ENCODE measurements at regions not wholly inside any gene's neighbourhood (a gene's known extent, or its start where the extent isn't known, plus 50 kb on each side); places are given as distances from the start of the nearest gene placed in this dataset.

DNA sequence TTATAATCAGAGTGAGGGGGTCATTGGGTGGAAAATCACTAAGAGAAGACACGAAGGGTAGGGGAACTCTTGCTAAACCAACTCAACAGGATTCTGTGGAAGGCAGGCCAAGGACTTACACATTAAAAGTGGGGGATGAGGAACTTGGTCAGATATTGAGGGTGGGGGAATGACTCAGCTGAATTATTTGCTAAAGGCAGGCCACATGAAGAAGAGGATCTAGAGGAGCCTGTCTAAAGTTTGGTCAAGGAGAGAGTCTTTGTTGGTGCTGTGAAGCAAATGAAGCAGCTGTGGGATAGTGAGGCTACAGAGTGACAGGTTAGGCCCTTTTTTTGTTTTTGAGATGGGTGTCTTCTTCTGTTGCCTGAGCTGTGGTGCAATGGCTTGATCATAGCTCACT, 63.9 kb upstream of the SPRY4 start:
- Mint-ChIP-seq H3K36me3 (ENCODE audit: insufficient read depth) (no peaks in the 10 kb centered on the region), H3K4me3 (no peak overlapping the region), H3K9me3 (no peaks in the 10 kb centered on the region), H3K27me3 (ENCODE audit: low read depth) (no peaks in the 10 kb centered on the region), H3K4me1 (ENCODE audit: low read depth) (peaks cover 12% of the 10 kb centered on the region)
- no peak for ATAC-seq
- no peak for DNase-seq

DNA sequence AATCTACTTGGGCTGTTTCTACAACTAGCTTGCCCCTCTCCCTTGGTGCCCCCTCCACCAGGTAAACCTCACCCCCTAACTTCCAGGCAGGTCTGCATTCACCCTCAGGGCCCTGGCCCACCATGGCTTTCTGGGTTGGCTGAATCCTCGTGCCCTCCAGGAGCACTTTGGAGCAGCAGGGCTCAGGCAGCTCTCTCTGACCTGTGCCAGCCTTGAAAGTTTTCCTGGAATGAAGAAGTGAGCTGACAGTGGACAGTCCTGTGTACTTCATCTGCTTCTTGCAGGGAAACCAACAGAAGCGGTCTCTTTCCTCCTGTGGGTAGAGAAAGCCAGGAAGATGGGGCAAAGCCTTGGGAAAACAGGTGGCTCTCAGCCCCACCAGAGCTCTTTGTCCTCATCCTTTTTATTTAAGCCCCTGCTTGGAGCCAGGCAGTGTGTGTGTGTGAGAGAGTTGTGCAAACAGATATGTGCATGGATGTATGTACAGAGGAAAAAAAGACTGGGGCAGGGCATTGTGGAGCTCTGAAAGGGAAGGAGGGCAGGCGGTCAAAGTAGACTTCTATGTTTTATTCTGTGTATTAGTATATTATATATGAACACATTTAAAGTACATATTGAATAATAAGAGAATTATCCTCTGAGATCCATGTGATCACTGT, 62.3 kb upstream of the SPRY4 start:
- Mint-ChIP-seq H3K4me3 (no peak overlapping the region), H3K4me1 (ENCODE audit: low read depth) (peaks cover 12% of the 10 kb centered on the region), H3K9me3 (no peaks in the 10 kb centered on the region), H3K27me3 (ENCODE audit: low read depth) (no peaks in the 10 kb centered on the region), H3K36me3 (ENCODE audit: insufficient read depth) (no peaks in the 10 kb centered on the region)
- DNase-seq (no peak), ATAC-seq (no peak)

DNA sequence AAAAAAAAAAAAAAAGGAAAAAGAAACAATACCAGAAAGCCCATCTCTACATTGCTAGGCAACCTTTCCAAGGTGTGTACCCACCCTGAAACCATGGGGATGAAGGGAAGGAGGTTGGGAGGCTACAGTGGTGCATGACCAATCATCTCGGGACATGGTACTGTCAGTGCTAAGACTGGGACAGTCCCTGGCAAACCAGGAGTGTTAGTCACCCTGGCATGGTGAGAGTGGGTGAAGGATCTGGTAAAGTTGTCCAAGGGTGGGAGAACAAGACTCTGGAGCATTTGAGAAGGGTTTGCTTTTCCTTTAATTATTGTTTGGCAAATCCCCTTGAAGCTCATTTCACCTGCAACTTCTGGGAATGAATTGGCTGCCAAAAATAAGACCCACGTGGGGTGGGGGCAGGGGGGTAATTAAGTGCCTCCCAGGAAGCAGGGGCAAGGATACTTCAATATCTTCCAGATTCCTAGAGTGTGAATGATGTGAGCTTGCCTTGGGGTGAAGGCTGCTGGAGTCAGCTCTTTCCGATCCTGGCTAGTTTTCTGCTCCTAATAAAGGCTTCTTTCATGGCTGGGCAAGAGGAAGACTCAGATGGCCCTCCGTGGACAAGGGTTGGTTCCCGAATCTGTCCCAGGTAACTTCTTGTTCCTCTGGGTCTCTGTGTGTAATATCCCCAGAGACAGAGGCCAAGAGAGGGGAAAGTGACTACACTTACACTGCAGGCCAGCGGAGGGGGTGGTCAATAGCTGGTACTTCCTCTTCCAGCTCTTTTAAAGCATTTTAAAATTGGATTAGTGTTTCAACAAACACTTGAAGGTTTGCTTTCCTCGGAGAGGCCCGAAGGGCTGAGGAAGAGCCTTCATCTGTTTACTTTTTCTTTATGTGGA, 61.6 kb upstream of the SPRY4 start:
- no peaks in the 10 kb centered on the region for H3K27me3 Mint-ChIP-seq (ENCODE audit: low read depth)
- no peak for DNase-seq
- H3K9me3 Mint-ChIP-seq, result no peaks in the 10 kb centered on the region
- H3K36me3 Mint-ChIP-seq (ENCODE audit: insufficient read depth), result no peaks in the 10 kb centered on the region
- no peak for ATAC-seq
- H3K4me3 Mint-ChIP-seq, result no peak overlapping the region
- H3K4me1 Mint-ChIP-seq (ENCODE audit: low read depth), result peaks cover 12% of the 10 kb centered on the region

- ATAC-seq, result no peak
- no peak overlapping the region for H3K4me3 Mint-ChIP-seq
- DNase-seq, result no peak
- H3K4me1 Mint-ChIP-seq (ENCODE audit: low read depth), result peaks cover 12% of the 10 kb centered on the region
- H3K27me3 Mint-ChIP-seq (ENCODE audit: low read depth), result no peaks in the 10 kb centered on the region
- no peaks in the 10 kb centered on the region for H3K9me3 Mint-ChIP-seq
- H3K36me3 Mint-ChIP-seq (ENCODE audit: insufficient read depth), result no peaks in the 10 kb centered on the region
Measured at GRCh38 chr5:142385194-142385593, 60.4 kb upstream of the SPRY4 start.

DNA sequence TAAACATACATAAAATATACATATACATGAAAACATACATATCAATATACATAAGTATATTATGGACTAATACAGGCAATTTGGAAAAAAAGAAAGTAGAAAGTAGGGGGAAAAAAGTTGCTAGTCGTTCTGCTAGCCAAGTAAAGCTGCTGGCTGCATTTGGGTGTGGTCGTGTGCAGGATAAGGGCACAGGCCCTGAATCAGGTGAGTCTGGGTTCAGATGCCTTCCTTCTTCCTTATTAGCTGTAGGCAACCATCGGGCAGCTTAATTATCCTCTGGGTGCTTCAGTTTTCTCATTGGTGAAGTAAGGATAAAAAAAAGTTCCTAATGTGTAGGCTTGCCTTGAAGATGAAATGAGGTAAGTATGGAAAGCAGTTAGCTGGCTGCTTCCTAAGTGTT, 59.2 kb upstream of the SPRY4 start:
- Mint-ChIP-seq H3K4me3 (no peak overlapping the region), H3K27me3 (ENCODE audit: low read depth) (no peaks in the 10 kb centered on the region), H3K4me1 (ENCODE audit: low read depth) (peaks cover 12% of the 10 kb centered on the region), H3K36me3 (ENCODE audit: insufficient read depth) (no peaks in the 10 kb centered on the region), H3K9me3 (no peaks in the 10 kb centered on the region)
- ATAC-seq (no peak), DNase-seq (no peak)

GRCh38 chr5:142382186-142382585, 57.4 kb upstream of the SPRY4 start:
- Mint-ChIP-seq H3K4me3 (no peak overlapping the region), H3K36me3 (ENCODE audit: insufficient read depth) (no peaks in the 10 kb centered on the region), H3K27me3 (ENCODE audit: low read depth) (no peaks in the 10 kb centered on the region), H3K4me1 (ENCODE audit: low read depth) (peaks cover 13% of the 10 kb centered on the region), H3K9me3 (no peaks in the 10 kb centered on the region)
- no peak for ATAC-seq
- DNase-seq, result no peak

DNA sequence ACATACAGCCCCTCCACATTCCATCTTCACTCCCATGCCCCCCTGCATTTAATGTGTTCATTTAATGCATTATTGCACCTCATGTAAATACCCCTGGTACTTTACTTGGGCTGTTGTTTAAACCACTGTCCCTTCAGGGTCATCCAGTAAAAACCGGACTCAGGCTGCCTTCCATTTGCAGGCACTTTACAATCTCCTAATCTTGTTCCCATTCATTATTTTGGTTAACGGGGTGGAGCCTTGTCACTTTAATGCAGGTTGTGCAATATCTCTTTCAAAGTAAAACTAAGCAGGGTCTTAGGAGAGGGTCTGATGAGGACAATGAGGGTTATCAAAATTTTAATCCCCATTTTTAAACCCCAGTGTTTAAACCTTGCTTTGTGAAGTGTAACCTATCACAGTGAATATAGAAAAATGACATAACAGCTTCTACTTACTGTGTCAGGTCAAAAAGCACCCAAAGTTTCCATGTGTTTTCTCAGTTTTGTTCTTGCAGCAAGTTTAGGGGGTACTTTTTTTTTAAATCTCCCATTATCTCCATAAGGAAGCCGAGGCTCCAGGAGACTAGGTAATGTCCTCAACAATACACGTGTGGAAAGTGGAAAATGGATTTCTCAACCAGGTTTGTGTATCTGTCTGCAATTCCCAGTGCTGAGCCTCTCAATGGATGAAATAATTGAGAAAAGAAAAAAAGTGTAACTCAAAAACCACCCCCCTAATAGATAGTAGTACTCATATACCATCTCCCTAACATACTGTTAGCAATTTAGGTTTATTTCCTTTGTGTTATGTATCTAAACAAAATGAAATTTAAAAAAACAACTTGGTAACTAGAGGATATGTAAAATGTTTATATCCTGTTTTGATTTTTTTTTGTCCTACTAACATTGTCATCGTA, 54.2 kb upstream of the SPRY4 start:
- Mint-ChIP-seq H3K27me3 (ENCODE audit: low read depth) (no peaks in the 10 kb centered on the region), H3K4me1 (ENCODE audit: low read depth) (peaks cover 10% of the 10 kb centered on the region), H3K4me3 (no peak overlapping the region), H3K36me3 (ENCODE audit: insufficient read depth) (no peaks in the 10 kb centered on the region), H3K9me3 (no peaks in the 10 kb centered on the region)
- DNase-seq (no peak), ATAC-seq (no peak)

DNA sequence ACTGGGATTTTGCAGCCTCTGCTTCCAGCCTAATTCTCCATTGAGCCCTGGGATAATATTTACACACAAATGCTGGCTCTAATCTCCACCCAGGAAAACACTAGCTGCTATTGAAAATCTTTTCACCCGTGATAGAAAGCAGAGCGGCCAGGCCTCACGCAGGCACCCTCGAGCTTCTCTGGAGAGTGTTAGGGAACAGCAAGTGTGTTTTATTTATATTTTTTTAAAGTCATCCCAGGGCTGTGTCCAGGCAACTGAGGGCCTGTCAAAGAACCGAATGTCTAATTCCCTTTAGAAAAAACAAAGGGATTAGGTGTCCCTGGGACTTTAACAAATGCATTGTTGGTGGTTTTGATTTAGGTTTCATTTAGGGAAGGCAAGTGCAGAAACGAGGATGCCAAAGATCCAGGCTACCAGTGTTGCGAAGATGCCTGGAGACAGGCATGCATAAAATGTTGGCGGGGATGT, 51.2 kb upstream of the SPRY4 start:
- H3K27me3 Mint-ChIP-seq (ENCODE audit: low read depth), result no peaks in the 10 kb centered on the region
- ATAC-seq, result no peak
- no peaks in the 10 kb centered on the region for H3K9me3 Mint-ChIP-seq
- H3K4me3 Mint-ChIP-seq, result no peak overlapping the region
- no peaks in the 10 kb centered on the region for H3K36me3 Mint-ChIP-seq (ENCODE audit: insufficient read depth)
- peaks cover 8% of the 10 kb centered on the region for H3K4me1 Mint-ChIP-seq (ENCODE audit: low read depth)
- DNase-seq, result no peak
